ENCODE measurements at regions not wholly inside any gene's neighbourhood (a gene's known extent, or its start where the extent isn't known, plus 50 kb on each side); places are given as distances from the start of the nearest gene placed in this dataset.
"Not testable (repeated sequence)": the region's sequence is repeated elsewhere in the genome, so short reads cannot be mapped to it uniquely, and the experiment has no call there.

DNA sequence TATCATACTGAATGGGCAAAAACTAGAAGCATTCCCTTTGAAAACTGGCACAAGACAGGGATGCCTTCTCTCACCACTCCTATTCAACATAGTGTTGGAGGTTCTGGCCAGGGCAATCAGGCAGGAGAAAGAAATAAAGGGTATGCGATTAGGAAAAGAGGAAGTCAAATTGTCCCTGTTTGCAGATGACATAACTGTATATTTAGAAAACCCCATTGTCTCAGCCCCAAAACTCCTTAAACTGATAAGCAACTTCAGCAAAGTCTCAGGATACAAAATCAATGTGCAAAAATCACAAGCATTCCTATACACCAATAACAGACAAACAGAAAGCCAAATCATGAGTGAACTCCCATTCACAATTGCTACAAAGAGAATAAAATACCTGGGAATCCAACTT lies 52.5 kb upstream of the CCDC71L start:
- DNase-seq = not testable (repeated sequence)

DNA sequence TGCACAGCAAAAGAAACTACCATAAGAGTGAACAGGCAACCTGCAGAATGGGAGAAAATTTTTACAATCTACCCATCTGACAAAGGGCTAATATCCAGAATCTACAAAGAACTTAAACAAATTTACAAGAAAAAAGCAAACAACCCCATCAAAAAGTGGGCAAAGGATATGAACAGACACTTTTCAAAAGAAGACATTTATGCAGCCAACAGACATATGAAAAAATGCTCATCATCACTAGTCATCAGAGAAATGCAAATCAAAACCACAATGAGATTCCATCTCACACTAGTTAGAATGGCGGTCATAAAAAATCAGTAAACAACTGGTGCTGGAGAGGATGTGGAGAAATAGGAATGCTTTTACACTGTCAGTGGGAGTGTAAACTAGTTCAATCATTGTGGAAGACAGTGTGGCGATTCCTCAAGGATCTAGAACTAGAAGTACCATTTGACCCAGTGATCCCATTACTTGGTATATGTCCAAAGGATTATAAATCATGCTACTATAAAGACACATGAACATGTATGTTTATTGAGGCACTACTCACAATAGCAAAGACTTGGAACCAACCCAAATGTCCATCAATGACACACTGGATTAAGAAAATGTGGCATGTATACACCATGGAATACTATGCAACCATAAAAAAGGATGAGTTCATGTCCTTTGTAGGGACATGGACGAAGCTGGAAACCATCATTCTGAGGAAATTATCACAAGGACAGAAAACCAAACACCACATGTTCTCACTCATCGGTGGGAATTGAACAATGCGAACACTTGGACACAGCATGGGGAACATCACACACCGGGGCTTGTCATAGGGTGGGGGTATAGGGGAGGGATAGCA lies 53.9 kb upstream of the CCDC71L start:
- not testable (repeated sequence) for DNase-seq

DNA sequence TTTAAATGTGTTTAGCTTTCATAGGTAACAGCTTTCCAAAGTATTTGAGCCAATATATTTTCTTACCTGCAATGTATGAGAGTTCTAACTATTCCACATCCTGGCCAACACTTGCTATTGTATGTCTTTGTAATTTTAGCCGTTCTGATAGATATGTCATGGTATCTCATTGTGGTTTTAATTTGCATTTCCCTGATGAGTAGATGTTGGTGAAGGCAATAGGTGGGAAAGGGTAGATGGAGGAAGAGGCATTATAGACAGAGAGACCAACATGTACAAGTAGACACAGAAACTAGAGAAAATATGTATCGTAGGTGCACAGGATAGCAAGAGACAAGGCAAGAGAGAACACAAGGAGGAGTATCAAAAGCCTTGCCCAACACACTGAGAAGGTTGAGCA lies 54.8 kb upstream of the CCDC71L start:
- DNase-seq = no peak

DNA sequence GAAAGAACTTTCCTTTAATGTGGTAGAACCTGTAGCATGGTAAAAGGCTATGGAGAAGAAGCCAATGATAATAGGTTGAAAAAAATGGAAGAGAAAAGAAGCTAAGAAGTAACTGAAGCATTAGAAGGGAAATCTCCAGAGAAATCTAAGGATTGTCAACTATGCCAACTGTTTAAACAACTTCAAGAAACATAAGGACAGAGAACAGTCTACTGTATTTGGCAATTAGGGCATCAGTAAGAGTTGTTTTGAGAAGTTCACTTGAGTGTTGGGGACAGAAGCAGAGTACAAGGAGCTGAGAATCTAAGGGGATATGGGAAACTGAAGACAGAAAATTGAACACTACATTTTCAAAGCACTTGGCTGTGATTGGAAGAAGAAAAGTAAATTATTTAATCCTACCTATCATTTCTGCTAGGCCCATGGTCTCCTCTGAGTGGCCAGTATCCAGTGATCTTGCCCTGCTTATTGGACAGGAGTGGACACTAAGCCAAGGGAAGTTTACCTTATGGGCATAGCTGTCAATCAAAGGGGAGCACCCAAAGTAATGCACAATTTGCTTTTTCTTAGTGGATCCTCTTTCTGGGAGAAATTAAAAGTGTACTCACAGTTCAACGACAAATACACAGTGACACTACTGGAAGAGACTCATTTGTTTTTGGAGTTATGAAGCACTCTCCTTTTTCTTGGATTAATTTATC lies 56.4 kb upstream of the CCDC71L start:
- no peak for DNase-seq

DNA sequence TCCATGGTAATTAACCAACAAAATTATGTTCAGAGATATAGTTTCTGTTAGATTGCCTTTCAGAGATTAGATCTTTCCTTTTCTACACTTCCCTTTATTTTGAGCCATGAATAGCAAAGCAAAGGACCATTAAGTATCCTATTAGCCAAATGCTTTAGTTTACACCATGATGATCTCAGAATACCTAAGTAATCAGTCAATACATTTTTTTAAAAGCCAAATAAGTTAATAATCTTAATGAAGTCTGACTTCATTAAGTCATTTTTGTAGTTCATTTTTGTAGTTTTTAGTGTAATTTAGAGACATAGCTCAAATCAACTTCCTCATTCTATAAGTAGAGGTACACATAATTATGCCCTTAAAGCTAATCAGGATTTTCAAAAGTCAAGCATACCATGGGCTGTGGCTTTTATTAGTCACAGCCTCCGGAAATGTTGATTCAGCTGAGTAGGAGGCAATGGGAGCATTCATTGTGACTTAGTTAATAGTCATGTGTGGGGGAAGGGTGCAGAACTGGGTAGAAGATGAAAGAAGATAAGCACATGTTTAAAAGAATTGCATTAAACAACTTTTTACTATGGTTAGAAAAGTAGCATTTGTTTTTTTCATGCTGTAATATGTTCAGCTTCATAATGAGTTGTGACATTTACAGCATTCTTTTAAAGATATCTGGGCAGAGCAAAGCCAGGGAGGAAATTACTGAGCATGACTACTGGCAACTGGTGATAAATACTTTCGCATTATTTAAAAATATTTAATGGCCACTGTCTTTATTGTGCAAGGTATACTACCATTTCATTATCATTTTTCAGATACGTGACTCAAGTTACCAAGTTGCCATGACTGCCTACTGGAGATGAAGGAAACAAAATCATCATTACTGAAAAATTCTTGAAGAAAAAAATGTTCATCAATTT lies 57.3 kb upstream of the CCDC71L start:
- peak; percentile 82 for DNase-seq

DNA sequence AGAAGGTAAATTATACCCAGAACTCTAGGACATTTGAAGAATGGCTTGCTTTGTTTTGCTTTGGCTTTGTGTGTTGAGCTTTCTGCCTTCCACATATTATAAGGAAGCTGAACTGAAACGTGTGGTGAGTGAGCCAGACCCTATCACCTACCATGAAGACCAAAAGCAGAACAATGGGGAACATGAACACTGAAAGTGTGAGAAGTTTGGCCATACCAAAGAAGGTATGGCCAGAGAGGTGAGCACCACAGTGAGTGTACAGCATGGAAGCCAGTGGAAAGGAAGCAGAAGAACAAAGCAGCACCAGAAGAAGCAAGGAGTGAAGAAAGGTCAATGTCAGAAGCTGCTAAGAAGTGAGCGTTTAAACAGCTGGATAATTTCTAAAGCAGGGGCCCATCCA lies 59.7 kb upstream of the CCDC71L start:
- DNase-seq = no peak

DNA sequence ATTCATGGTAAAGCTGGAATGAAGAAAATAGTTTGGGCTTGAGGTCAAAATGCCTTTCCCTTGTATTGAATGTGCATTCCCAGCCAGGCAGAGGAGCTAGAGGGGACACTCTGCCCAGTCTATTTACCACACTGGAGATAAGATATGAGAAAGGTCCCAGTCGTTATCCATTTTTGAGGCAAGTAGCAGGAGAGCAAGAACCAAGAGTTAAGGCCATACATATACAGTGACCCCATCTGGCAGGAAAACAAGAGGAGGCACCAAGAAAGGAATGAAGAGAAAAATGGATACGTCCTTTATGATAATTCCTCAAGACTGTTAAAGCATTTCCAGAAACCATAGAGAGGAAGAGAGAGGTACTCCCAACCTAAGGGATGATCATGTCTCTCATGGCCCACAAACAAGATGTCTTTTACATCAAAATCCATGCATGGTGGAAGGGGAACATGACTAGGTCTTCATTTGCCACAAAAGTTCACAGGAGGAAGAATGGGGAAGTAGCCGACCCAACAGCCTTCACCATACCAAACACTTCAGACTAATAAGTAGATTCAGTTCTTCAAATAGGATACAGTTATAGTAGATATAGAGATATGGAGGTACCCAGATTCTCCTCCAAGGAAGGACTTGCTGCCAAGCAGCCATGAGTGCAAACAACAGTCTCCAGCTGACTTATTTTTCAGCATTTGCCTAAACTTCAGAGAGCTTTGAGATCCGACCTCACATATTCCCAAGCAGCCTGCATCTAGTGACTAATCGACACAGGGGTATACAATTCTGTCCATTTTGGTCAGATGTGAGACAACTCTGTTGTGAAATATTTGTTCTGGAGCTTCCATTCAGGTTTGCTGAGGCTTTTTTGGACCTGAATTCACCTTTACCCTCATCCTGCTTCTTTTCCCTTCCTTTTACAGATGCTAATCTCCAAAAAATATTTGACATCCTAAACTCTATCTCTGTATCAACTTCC lies 61.1 kb upstream of the CCDC71L start:
- no peak for DNase-seq

DNA sequence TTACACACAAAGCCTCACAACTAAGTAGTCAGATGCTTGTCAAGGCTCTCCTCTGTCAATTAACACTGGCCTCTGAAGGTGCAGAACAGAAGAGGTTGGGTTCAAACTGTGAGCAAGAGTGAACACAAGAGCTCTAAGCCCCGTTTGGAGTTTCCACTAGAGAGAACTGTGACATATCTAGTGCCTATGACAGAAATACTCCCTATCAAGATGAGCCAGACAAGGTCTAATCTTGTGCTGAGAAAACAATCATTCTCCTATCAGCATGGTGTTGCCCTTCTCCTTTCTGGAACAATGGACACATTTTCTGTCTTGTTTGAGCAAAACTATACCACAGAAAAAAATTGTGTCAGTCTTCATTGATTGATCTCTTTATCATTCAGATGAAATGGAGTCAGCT lies 62.4 kb upstream of the CCDC71L start:
- no peak for DNase-seq

DNA sequence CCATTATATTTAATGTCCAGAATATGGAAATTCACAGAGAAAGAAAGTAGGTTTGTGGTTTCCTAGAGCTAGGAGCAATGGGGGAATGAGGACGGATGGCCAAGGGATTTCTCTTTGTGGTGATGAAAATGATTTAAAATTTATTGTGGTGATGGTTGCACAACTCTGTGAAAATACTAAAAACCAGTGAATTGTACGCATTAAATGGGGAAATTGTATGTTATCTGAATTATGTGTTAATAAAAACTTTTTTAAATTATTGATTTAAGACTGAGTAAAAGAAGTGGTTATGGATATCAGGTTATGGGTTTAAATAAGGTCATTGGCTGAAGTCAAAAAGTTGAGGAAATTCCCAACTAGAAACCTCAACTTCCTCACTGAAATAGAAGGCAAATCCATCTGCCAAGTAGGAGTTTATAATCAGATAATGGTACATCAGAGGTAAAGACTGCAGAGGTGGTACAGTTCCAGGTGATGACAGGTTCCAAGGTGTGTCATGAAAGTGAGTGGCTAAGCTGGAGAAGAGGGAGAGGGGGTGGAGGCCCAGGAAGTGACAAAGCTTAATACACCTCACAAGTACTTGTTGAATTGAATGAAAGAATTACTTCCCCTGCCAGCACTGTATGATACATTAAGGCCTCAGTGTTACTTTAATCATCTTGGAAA lies 68.9 kb upstream of the CCDC71L start:
- no peak for DNase-seq

DNA sequence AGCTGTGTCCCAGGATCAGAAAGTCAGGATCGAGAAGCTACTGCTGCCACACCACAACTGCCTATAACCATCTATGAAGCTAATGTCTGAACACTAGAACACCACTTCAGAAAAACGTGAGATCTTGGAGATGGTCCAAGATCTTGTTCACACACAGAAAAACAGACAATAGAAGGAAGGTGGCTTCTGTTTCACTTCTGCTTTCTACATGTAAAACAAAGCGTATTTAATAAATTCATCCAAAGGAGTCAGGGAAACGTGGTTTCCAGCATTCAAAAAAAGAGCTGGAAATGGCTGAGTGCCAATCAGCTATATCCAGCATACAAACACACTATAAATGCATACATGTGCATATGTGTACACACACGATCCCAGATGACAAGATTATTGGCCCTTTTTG lies 70.2 kb upstream of the CCDC71L start:
- no peak for DNase-seq

DNA sequence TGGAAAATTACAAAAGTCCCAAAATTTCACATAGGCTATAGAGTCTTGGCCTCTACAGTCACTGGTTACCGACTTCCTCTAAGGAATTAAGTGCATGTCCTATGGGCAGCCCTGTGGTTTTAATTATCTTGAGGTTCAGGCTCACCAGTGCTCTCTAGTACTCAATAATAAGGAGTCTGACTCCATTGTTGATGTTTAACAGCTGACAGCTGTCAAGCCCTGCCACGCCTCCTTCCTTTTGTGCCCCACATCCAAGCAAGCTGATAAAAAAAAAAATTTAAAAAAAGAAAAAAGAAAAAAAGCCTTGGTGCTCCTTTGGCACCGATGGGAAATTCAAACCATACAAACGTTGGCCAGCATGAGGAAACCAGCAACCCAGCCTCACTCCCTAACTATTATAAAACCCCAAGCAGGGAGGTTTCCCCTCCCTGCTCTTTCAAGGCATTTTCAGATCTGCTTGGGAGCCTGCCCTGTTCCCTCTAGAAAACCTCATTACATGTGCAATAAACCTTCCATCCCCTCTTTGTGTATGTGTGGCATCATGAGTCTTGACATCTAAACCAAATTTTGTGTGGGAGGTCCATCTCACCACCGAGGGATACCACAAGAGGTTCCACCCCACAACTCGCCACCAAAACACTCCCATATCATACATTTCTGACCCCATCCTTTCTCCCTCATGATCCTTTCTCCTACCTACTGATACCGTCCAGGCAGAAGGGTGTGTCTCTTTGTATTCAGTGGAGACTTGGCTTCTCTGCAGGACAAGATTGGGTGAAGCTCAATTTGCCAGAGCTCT lies 70.9 kb upstream of the CCDC71L start:
- no peak for DNase-seq

DNA sequence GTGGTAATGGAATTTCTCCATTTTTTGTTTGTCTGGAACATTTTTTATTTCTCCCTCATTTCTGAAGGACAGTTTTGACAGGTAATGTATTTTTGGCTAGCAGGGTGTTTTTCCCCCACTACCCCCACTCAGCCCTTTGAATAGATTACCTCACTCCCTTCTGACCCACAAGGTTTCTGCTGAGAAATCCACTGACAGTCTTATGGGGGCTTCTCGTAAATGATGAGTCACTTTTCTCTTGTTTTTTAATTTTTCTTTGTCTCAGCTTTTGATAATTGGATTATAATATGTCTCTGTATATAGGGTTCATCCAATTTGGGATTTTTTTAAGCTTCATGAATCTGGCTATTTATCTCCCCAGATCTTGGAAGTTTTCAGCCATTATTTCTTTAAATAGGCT lies 74.7 kb upstream of the CCDC71L start:
- no peak for DNase-seq

DNA sequence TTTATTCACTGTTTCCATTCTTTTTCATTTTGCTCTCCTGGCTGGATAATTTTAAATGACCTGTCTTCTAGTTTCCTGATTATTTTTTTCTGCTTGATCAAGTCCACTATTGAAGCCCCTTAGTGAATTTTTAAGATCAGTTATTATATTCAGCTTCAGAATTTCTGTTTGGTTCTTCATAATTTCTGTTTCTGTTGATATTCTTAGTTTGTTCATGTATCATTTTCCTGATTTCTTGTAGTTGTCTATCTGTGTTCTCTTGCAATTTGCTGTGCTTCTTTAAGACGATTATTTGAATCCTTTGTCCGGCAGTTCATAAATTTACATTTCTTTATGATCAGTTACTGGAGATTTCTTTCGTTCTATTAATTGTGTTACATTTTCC lies 75.2 kb upstream of the CCDC71L start:
- no peak for DNase-seq

DNA sequence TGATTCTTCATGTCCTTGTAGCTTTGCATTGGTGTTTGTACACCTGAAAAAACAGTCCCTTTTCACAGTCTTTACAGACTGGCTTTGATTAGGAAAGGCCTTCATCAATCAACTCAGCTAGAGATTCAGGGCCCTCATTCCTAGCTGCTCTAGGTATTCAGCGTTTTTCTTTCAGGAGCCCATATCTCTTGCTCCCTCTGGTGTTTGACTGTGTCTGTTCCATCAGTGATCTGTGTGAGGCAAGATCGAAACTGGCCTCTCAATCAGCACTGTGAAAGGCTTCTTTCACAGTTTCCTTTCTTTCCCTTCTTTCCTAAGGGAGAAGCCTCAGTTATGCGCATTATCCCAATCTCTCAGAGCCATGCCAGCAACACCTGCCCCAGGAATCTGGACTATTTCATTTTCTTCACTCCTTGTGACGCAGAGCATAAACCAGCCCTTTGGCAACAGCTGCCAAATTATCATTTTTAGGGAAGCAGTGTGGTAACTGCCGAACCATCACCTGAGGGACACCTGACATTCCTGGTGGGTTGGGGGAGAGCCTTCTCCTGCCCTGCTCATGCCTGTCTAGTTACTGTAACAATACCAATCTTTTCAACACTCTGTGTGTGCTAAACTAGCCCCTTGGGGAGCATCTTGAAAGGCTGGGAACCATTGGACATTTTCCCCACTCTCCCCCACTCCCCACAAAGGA lies 75.7 kb upstream of the CCDC71L start:
- peak; percentile 46 for DNase-seq

DNA sequence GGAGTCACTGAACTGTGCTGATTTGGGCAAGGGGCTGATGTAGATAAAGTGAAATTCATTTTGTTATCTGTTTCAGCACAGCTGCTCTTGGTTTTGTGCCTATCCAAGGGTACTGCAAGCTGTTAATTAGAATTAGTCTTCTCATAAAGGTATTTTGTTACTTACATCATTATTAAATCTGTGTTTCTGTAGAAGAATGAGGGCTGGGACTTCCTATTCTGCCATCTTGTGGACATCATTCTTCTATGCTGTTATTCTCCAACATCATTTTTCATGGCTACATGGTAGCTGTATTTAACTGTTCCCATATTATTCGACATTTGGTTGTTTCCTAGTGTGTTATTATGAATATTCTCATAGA lies 76.2 kb upstream of the CCDC71L start:
- no peak for DNase-seq

DNA sequence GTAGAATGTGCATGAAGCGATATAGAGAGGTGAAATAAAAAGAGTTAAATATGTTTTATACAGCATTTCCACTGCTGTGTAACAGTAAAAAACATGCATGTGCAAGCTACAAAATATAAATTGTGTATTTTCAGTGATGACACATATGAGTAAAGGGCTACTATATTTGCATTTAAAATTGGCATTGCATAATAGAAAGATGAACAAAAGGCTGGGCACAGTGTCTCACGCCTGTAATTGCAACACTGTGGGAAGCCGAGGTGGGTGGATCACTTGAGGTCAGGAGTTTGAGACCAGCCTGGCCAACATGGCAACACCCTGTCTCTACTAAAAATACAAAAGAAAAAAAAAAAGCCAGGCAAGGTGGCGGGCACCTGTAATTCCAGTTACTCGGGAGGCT lies 79.8 kb upstream of the CCDC71L start:
- no peak for DNase-seq

DNA sequence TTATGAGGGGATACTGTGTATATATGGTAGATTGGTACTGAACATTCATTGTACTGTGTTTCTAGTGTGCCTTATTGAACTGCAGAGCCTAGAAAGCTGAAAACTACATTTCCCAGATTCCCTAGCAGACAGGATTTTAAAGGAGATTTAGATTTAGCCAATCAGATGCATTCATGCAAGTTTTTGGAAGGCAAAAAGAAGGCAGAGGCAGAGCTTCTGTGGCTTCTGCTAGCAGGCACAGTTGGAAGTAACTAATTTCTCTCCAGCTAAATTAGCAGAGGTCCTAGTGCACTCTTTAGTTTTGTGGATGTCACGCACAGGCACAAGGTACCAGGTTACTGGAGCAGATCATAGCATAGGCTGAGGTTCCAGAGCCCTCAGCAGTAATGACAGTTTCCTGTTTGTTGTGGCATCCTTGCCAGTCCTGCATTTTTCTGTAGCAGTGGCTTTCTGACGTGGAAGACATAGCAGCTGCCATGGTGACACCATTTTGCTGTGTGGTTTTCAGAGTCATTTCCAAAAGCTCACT lies 83.7 kb upstream of the CCDC71L start:
- DNase-seq = no peak

DNA sequence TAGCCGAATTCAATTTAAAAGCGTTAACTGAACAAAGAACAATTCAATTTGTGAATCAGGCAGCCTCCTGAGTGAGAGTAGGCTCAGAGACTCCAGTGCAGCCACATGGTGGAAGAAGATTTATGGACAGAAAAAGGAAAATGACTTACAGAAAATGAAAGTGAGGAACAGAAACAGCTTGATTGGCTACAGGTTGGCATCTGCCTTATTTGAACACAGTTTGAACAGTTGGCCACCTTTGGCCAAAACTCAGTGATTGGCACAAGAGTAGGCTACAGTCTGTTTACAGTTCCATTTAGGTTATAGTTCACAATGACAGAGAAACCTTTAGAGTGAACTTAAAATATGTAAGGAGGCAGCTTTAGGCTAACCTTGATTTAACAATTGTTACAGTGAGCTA lies 86.3 kb upstream of the CCDC71L start:
- DNase-seq = not testable (repeated sequence)

DNA sequence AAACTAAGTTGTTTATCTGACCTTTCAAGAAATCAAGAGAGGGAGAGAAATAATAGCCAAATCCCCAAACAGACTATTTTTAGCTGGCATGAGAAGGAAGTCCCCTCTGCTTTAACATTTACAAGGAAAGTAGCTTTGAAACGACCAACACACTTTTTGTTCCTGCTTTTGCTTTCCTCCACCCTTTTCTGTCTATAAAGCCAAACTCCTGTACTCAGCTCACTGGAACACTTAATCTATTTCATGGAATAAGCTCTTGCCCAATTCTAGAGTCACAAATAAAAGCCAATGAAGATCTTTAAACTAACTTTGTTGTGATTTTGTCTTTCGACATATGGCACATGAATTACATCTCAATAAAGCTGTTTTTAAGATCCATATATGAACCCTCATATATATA lies 86.8 kb upstream of the CCDC71L start:
- DNase-seq = no peak

DNA sequence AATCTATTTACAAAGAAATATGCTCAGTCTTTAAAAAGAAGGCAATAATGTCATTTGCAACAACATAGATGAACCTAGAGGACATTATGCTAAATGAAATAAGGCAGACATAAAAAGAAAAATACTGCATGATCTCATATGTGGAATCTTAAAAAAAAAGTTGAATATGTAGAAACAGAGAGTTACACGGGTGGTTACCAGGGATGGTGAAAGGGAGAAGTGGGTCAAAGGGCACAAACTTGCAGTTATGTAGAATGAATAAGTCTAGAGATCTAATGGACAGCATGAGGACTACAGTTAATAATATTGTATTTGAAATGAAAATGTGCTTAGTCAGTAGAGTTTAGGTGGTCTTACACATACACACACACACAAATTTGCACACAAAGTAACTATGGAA lies 88.2 kb upstream of the CCDC71L start:
- DNase-seq = no peak

Measured in activated naive CD4-positive, alpha-beta T cell treated with Interleukin-2 at 50 U/mL for 16 hours (primary cell).